Panc1 (cell line): ENCODE measurements at regions not wholly inside any gene's neighbourhood (a gene's known extent, or its start where the extent isn't known, plus 50 kb on each side); places are given as distances from the start of the nearest gene placed in this dataset.

ENCODE experiments used
- REST ChIP-seq, 2 experiments: IDR thresholded peaks; 2 replicates each; pipeline ENCODE4 v1.6.1; 2011 to 2012; ENCODE audit warnings: low read depth in 2 of 2, control low read depth in 1 of 2, low read length in 1 of 2, mild to moderate bottlenecking in 1 of 2, moderate library complexity in 1 of 2; ENCODE audit not compliant: insufficient read depth in 1 of 2
- SIN3A ChIP-seq: IDR thresholded peaks from 2 replicates; pipeline ENCODE4 v1.6.1; 2012; ENCODE audit warnings: low read depth, mild to moderate bottlenecking, low read length, moderate library complexity, borderline replicate concordance; ENCODE audit not compliant: insufficient read depth

GRCh38 chr10:65571011-65571570 lies 1354.7 kb upstream of the LRRTM3 start:
- TF ChIP-seq SIN3A = no peak
- TF ChIP-seq REST (IDR thresholded peaks at IDR 0.05; ENCODE audit: insufficient read depth in 1 of 2, low read depth in 2 of 2, low read length in 1 of 2) = no peak
